ENCODE measurements at regions not wholly inside any gene's neighbourhood (a gene's known extent, or its start where the extent isn't known, plus 50 kb on each side); places are given as distances from the start of the nearest gene placed in this dataset.

GRCh38 chr3:30502742-30503073 is 103.7 kb upstream of the TGFBR2 start:
- Histone ChIP-seq H3K27me3 (ENCODE audit: low read depth, low read length) (no peaks in the 10 kb centered on the region), H3K36me3 (ENCODE audit: control insufficient read depth in 1 of 2, insufficient read depth in 2 of 2, low read length in 2 of 2) (no peaks in the 10 kb centered on the region), H3K4me1 (ENCODE audit: control insufficient read depth in 1 of 2, insufficient read depth in 2 of 2, low read length in 2 of 2) (no peaks in the 10 kb centered on the region), H3K9me3 (ENCODE audit: control insufficient read depth in 1 of 2, low read length in 2 of 2) (no peaks in the 10 kb centered on the region), H3K4me3 (ENCODE audit: low read depth in 1 of 2, low read length in 2 of 2) (no peak overlapping the region), H3K27ac (ENCODE audit: low read length) (no peak overlapping the region)

GRCh38 chr3:30503446-30503845 is 103.0 kb upstream of the TGFBR2 start:
- Histone ChIP-seq H3K4me1 (ENCODE audit: control insufficient read depth in 1 of 2, insufficient read depth in 2 of 2, low read length in 2 of 2) (no peaks in the 10 kb centered on the region), H3K4me3 (ENCODE audit: low read depth in 1 of 2, low read length in 2 of 2) (no peak overlapping the region), H3K9me3 (ENCODE audit: control insufficient read depth in 1 of 2, low read length in 2 of 2) (no peaks in the 10 kb centered on the region), H3K27ac (ENCODE audit: low read length) (no peak overlapping the region), H3K27me3 (ENCODE audit: low read depth, low read length) (no peaks in the 10 kb centered on the region), H3K36me3 (ENCODE audit: control insufficient read depth in 1 of 2, insufficient read depth in 2 of 2, low read length in 2 of 2) (no peaks in the 10 kb centered on the region)

GRCh38 chr3:30504939-30505338 is 101.5 kb upstream of the TGFBR2 start:
- no peak overlapping the region for H3K27ac ChIP-seq (ENCODE audit: low read length)
- H3K4me3 ChIP-seq (ENCODE audit: low read depth in 1 of 2, low read length in 2 of 2): no peak overlapping the region
- no peaks in the 10 kb centered on the region for H3K9me3 ChIP-seq (ENCODE audit: control insufficient read depth in 1 of 2, low read length in 2 of 2)
- no peaks in the 10 kb centered on the region for H3K27me3 ChIP-seq (ENCODE audit: low read depth, low read length)
- H3K4me1 ChIP-seq (ENCODE audit: control insufficient read depth in 1 of 2, insufficient read depth in 2 of 2, low read length in 2 of 2): no peaks in the 10 kb centered on the region
- H3K36me3 ChIP-seq (ENCODE audit: control insufficient read depth in 1 of 2, insufficient read depth in 2 of 2, low read length in 2 of 2): no peaks in the 10 kb centered on the region

- H3K4me1 ChIP-seq (ENCODE audit: control insufficient read depth in 1 of 2, insufficient read depth in 2 of 2, low read length in 2 of 2): no peaks in the 10 kb centered on the region
- no peak overlapping the region for H3K27ac ChIP-seq (ENCODE audit: low read length)
- H3K36me3 ChIP-seq (ENCODE audit: control insufficient read depth in 1 of 2, insufficient read depth in 2 of 2, low read length in 2 of 2): no peaks in the 10 kb centered on the region
- H3K9me3 ChIP-seq (ENCODE audit: control insufficient read depth in 1 of 2, low read length in 2 of 2): no peaks in the 10 kb centered on the region
- no peak overlapping the region for H3K4me3 ChIP-seq (ENCODE audit: low read depth in 1 of 2, low read length in 2 of 2)
- no peaks in the 10 kb centered on the region for H3K27me3 ChIP-seq (ENCODE audit: low read depth, low read length)
These were observed 100.4 kb upstream of the TGFBR2 start for GRCh38 chr3:30505866-30506520.

- Histone ChIP-seq H3K27ac (ENCODE audit: low read length) (no peak overlapping the region), H3K27me3 (ENCODE audit: low read depth, low read length) (no peaks in the 10 kb centered on the region), H3K36me3 (ENCODE audit: control insufficient read depth in 1 of 2, insufficient read depth in 2 of 2, low read length in 2 of 2) (no peaks in the 10 kb centered on the region), H3K9me3 (ENCODE audit: control insufficient read depth in 1 of 2, low read length in 2 of 2) (no peaks in the 10 kb centered on the region), H3K4me3 (ENCODE audit: low read depth in 1 of 2, low read length in 2 of 2) (no peak overlapping the region), H3K4me1 (ENCODE audit: control insufficient read depth in 1 of 2, insufficient read depth in 2 of 2, low read length in 2 of 2) (peaks cover 0 to 7% of the 10 kb centered on the region in 2 donors)
These were observed 98.1 kb upstream of the TGFBR2 start for GRCh38 chr3:30508339-30508738.

- Histone ChIP-seq H3K27me3 (ENCODE audit: low read depth, low read length) (no peaks in the 10 kb centered on the region), H3K27ac (ENCODE audit: low read length) (no peak overlapping the region), H3K36me3 (ENCODE audit: control insufficient read depth in 1 of 2, insufficient read depth in 2 of 2, low read length in 2 of 2) (no peaks in the 10 kb centered on the region), H3K4me1 (ENCODE audit: control insufficient read depth in 1 of 2, insufficient read depth in 2 of 2, low read length in 2 of 2) (peaks cover 0 to 7% of the 10 kb centered on the region in 2 donors), H3K4me3 (ENCODE audit: low read depth in 1 of 2, low read length in 2 of 2) (no peak overlapping the region), H3K9me3 (ENCODE audit: control insufficient read depth in 1 of 2, low read length in 2 of 2) (no peaks in the 10 kb centered on the region)
These were observed 95.8 kb upstream of the TGFBR2 start for GRCh38 chr3:30510596-30510995.

- Histone ChIP-seq H3K4me1 (ENCODE audit: control insufficient read depth in 1 of 2, insufficient read depth in 2 of 2, low read length in 2 of 2) (peaks cover 0 to 7% of the 10 kb centered on the region in 2 donors), H3K4me3 (ENCODE audit: low read depth in 1 of 2, low read length in 2 of 2) (no peak overlapping the region), H3K27me3 (ENCODE audit: low read depth, low read length) (no peaks in the 10 kb centered on the region), H3K9me3 (ENCODE audit: control insufficient read depth in 1 of 2, low read length in 2 of 2) (no peaks in the 10 kb centered on the region), H3K27ac (ENCODE audit: low read length) (no peak overlapping the region), H3K36me3 (ENCODE audit: control insufficient read depth in 1 of 2, insufficient read depth in 2 of 2, low read length in 2 of 2) (no peaks in the 10 kb centered on the region)
These were observed 94.7 kb upstream of the TGFBR2 start for GRCh38 chr3:30511524-30512251.

- H3K27me3 ChIP-seq (ENCODE audit: low read depth, low read length): no peaks in the 10 kb centered on the region
- peaks cover 0 to 7% of the 10 kb centered on the region in 2 donors for H3K4me1 ChIP-seq (ENCODE audit: control insufficient read depth in 1 of 2, insufficient read depth in 2 of 2, low read length in 2 of 2)
- H3K9me3 ChIP-seq (ENCODE audit: control insufficient read depth in 1 of 2, low read length in 2 of 2): no peaks in the 10 kb centered on the region
- no peak overlapping the region for H3K27ac ChIP-seq (ENCODE audit: low read length)
- no peak overlapping the region for H3K4me3 ChIP-seq (ENCODE audit: low read depth in 1 of 2, low read length in 2 of 2)
- H3K36me3 ChIP-seq (ENCODE audit: control insufficient read depth in 1 of 2, insufficient read depth in 2 of 2, low read length in 2 of 2): no peaks in the 10 kb centered on the region
These were observed 93.8 kb upstream of the TGFBR2 start for GRCh38 chr3:30512576-30512975.

- Histone ChIP-seq H3K27me3 (ENCODE audit: low read depth, low read length) (no peaks in the 10 kb centered on the region), H3K36me3 (ENCODE audit: control insufficient read depth in 1 of 2, insufficient read depth in 2 of 2, low read length in 2 of 2) (no peaks in the 10 kb centered on the region), H3K4me3 (ENCODE audit: low read depth in 1 of 2, low read length in 2 of 2) (no peak overlapping the region), H3K4me1 (ENCODE audit: control insufficient read depth in 1 of 2, insufficient read depth in 2 of 2, low read length in 2 of 2) (peaks cover 0 to 7% of the 10 kb centered on the region in 2 donors), H3K9me3 (ENCODE audit: control insufficient read depth in 1 of 2, low read length in 2 of 2) (no peaks in the 10 kb centered on the region), H3K27ac (ENCODE audit: low read length) (no peak overlapping the region)
These were observed 92.8 kb upstream of the TGFBR2 start for GRCh38 chr3:30513374-30514152.

- Histone ChIP-seq H3K4me3 (ENCODE audit: low read depth in 1 of 2, low read length in 2 of 2) (no peak overlapping the region), H3K4me1 (ENCODE audit: control insufficient read depth in 1 of 2, insufficient read depth in 2 of 2, low read length in 2 of 2) (peaks cover 0 to 7% of the 10 kb centered on the region in 2 donors), H3K36me3 (ENCODE audit: control insufficient read depth in 1 of 2, insufficient read depth in 2 of 2, low read length in 2 of 2) (no peaks in the 10 kb centered on the region), H3K9me3 (ENCODE audit: control insufficient read depth in 1 of 2, low read length in 2 of 2) (no peaks in the 10 kb centered on the region), H3K27me3 (ENCODE audit: low read depth, low read length) (no peaks in the 10 kb centered on the region), H3K27ac (ENCODE audit: low read length) (no peak overlapping the region)
These were observed 90.2 kb upstream of the TGFBR2 start for GRCh38 chr3:30516238-30516637.

- Histone ChIP-seq H3K27ac (ENCODE audit: low read length) (peak overlapping the region; percentile 68), H3K4me3 (ENCODE audit: low read depth in 1 of 2, low read length in 2 of 2) (no peak overlapping the region), H3K27me3 (ENCODE audit: low read depth, low read length) (no peaks in the 10 kb centered on the region), H3K9me3 (ENCODE audit: control insufficient read depth in 1 of 2, low read length in 2 of 2) (no peaks in the 10 kb centered on the region), H3K4me1 (ENCODE audit: control insufficient read depth in 1 of 2, insufficient read depth in 2 of 2, low read length in 2 of 2) (no peaks in the 10 kb centered on the region), H3K36me3 (ENCODE audit: control insufficient read depth in 1 of 2, insufficient read depth in 2 of 2, low read length in 2 of 2) (no peaks in the 10 kb centered on the region)
These were observed 88.1 kb upstream of the TGFBR2 start for GRCh38 chr3:30518181-30518864.

All from muscle layer of duodenum (tissue), 2 donors.